Heart left ventricle (tissue), 16 donors: ENCODE measurements at regions not wholly inside any gene's neighbourhood (a gene's known extent, or its start where the extent isn't known, plus 50 kb on each side); places are given as distances from the start of the nearest gene placed in this dataset.

Experiments
- ATAC-seq, 4 donors: fragments of 200-7000 bp; cut with Tn5 transposase; one replicate each; pipeline ENCODE4 v1.9.1; 2020 to 2022; ENCODE audit warnings: moderate library complexity in 4 of 4, mild to moderate bottlenecking in 3 of 4, moderate number of reproducible peaks in 1 of 4
- DNase-seq, 5 donors: peaks; one replicate each; pipeline ENCODE4 v3.0.0-alpha.2; 2020
- H3K27ac ChIP-seq, 12 donors: fragments of 200-600 bp; sonication (generic) in 4 of 12; one replicate each; pipeline versions ENCODE4 v1.5.0 to v1.8.0; 2016 to 2022; ENCODE audit warnings: mild to moderate bottlenecking in 2 of 12
- H3K27me3 ChIP-seq, 9 donors: fragments of 200-600 bp; sonication (generic) in 2 of 9; one replicate each; pipeline versions ENCODE4 v1.5.1 to v1.8.0; 2016 to 2022; ENCODE audit warnings: mild to moderate bottlenecking in 3 of 9
- H3K36me3 ChIP-seq, 9 donors: fragments of 200-600 bp; sonication (generic) in 2 of 9; one replicate each; pipeline versions ENCODE4 v1.5.0 to v1.8.0; 2018 to 2022; ENCODE audit warnings: mild to moderate bottlenecking in 2 of 9
- H3K4me1 ChIP-seq, 12 donors: fragments of 200-600 bp; sonication (generic) in 4 of 12; one replicate each; pipeline versions ENCODE4 v1.5.0 to v1.8.0; 2016 to 2022; ENCODE audit warnings: mild to moderate bottlenecking in 3 of 12
- H3K4me3 ChIP-seq, 12 donors: fragments of 200-600 bp; sonication (generic) in 4 of 12; one replicate each; pipeline versions ENCODE4 v1.5.0 to v1.8.0; 2017 to 2022; ENCODE audit warnings: mild to moderate bottlenecking in 9 of 12, moderate library complexity in 4 of 12
- H3K9me3 ChIP-seq, 12 donors: fragments of 200-600 bp; sonication (generic) in 4 of 12; one replicate each; pipeline versions ENCODE4 v1.5.0 to v1.8.0; 2016 to 2022; ENCODE audit warnings: mild to moderate bottlenecking in 1 of 12
- CTCF ChIP-seq, 12 donors: fragments of 200-600 bp; sonication (generic) in 4 of 12; IDR thresholded peaks; one replicate each; pipeline versions ENCODE4 v1.5.0 to v1.8.0; 2018 to 2022; ENCODE audit warnings: antibody characterized with exemption in 12 of 12, mild to moderate bottlenecking in 5 of 12
- POLR2A ChIP-seq, 2 donors: fragments of 450-650 bp; IDR thresholded peaks; one replicate each; pipeline ENCODE4 v1.6.1; 2017; ENCODE audit warnings: antibody characterized with exemption in 2 of 2, mild to moderate bottlenecking in 2 of 2, moderate library complexity in 2 of 2
- WGBS, 4 donors: extraction: QIAGEN DNeasy Blood & Tissue Kit in 2 of 4; methylation state at CpG; one replicate each; pipeline versions ENCODE4 v1.1.5 to v1.1.7; 2013 to 2018; 5-methylcytosine and 5-hydroxymethylcytosine counted together
- intact Hi-C, 10 donors: fragments of 100-400 bp; cut with DNase I; formaldehyde crosslinking; loops; one replicate each; pipeline versions ENCODE4 v1.11.1 to v1.14.2; 2022
- donor health status: ischemic (EF 13 %, LVEDD 7.1; RV severe dilation, severe dysfunction).
- donor health status: healthy with polysubstance abuse.
- donor health status: DM: no; HTN: yes; CAD: no.
- donor health status: DM: no; HTN: no; CAD: no.
- donor health status: ischemic (EF 25% LVEDD 6.9; RV normal size, moderate dysfunction).
- donor health status: ischemic (EF 25% LVEDD 5.7; RV mildly dilated, moderate dysfunction).
- donor health status: healthy.
- donor health status: DM: yes; HTN: yes; CAD: no.
- donor health status: ischemic (EF 35%, LVEDD 5.7; RV mildly dilated, moderate dysfunction).
- donor health status: nonischemic (EF 11% LVEDD 7.7; RV severe dilation, severe dysfunction).
- donor health status: DM: yes; HTN: yes; CAD: no.
- donor health status: PGD.
- donor health status: ischemic (EF 29% LVEDD 5.4; RV normal size, mild dysfunction).
- donor health status: nonischemic (EF 23%, LVEDD 6.1; RV moderate dilation, normal function).

- Histone ChIP-seq H3K27me3 (peaks cover 0 to 2% (median 0%) of the 10 kb centered on the region in 9 donors), H3K4me1 (no peaks in the 10 kb centered on the region), H3K9me3 (no peaks in the 10 kb centered on the region), H3K4me3 (no peak overlapping the region), H3K27ac (no peak overlapping the region), H3K36me3 (no peaks in the 10 kb centered on the region)
- DNase-seq (no peak), ATAC-seq (no peak)
- intact Hi-C loops = no loop called here
- no peak for TF ChIP-seq CTCF (IDR thresholded peaks at IDR 0.05)
- TF ChIP-seq POLR2A (IDR thresholded peaks at IDR 0.05) = no peak
- WGBS, 4 donors = 78 to 85% (median 83%) methylated on average over 7 of the region's 7 CpGs
These were observed 848.8 kb downstream of the MAT2B start for GRCh38 chr5:164354139-164354751.

GRCh38 chr5:164355267-164355830, 849.9 kb downstream of the MAT2B start:
- Histone ChIP-seq H3K27ac (no peak overlapping the region), H3K27me3 (peaks cover 0 to 2% (median 0%) of the 10 kb centered on the region in 9 donors), H3K36me3 (no peaks in the 10 kb centered on the region), H3K4me1 (no peaks in the 10 kb centered on the region), H3K9me3 (no peaks in the 10 kb centered on the region), H3K4me3 (no peak overlapping the region)
- intact Hi-C loops = no loop called here
- no peak for ATAC-seq
- DNase-seq = no peak
- no peak for TF ChIP-seq CTCF (IDR thresholded peaks at IDR 0.05)
- no peak for TF ChIP-seq POLR2A (IDR thresholded peaks at IDR 0.05)
- WGBS, 4 donors = 53 to 77% (median 58%) methylated on average over 3 of the region's 3 CpGs

- Histone ChIP-seq H3K27ac (no peak overlapping the region), H3K9me3 (no peaks in the 10 kb centered on the region), H3K27me3 (peaks cover 0 to 2% (median 0%) of the 10 kb centered on the region in 9 donors), H3K4me1 (no peaks in the 10 kb centered on the region), H3K36me3 (no peaks in the 10 kb centered on the region), H3K4me3 (no peak overlapping the region)
- 88 to 95% (median 92%) methylated on average over 4 of the region's 4 CpGs for WGBS, 4 donors
- ATAC-seq = no peak
- no peak for TF ChIP-seq CTCF (IDR thresholded peaks at IDR 0.05)
- no peak for TF ChIP-seq POLR2A (IDR thresholded peaks at IDR 0.05)
- DNase-seq = no peak
- intact Hi-C loops = no loop called here
These were observed 851.4 kb downstream of the MAT2B start for GRCh38 chr5:164356790-164357189.

GRCh38 chr5:164357395-164358033, 852.1 kb downstream of the MAT2B start:
- 81 to 90% (median 87%) methylated on average over 5 of the region's 5 CpGs for WGBS, 4 donors
- H3K9me3 ChIP-seq = no peaks in the 10 kb centered on the region
- no peak overlapping the region for H3K27ac ChIP-seq
- H3K4me3 ChIP-seq = no peak overlapping the region
- ATAC-seq = no peak
- intact Hi-C loops = no loop called here
- no peaks in the 10 kb centered on the region for H3K27me3 ChIP-seq
- no peaks in the 10 kb centered on the region for H3K36me3 ChIP-seq
- no peak for DNase-seq
- TF ChIP-seq CTCF (IDR thresholded peaks at IDR 0.05) = no peak
- no peak for TF ChIP-seq POLR2A (IDR thresholded peaks at IDR 0.05)
- no peaks in the 10 kb centered on the region for H3K4me1 ChIP-seq
